Osteocyte (in vitro differentiated cells): ENCODE measurements at regions not wholly inside any gene's neighbourhood (a gene's known extent, or its start where the extent isn't known, plus 50 kb on each side); places are given as distances from the start of the nearest gene placed in this dataset.

ENCODE experiments used
- DNase-seq: peaks from one replicate; pipeline ENCODE4 v3.0.0; 2021; ENCODE audit warnings: mixed read lengths; ENCODE audit not compliant: unreplicated experiment; ENCODE audit errors: extremely low spot score
- H3K27ac Mint-ChIP-seq: one replicate; pipeline ENCODE4 v1.8.0; 2021; ENCODE audit warnings: mild to moderate bottlenecking, mixed read lengths; ENCODE audit not compliant: unreplicated experiment
- H3K27me3 Mint-ChIP-seq: one replicate; pipeline ENCODE4 v1.8.0; 2021; ENCODE audit warnings: mixed read lengths; ENCODE audit not compliant: unreplicated experiment
- H3K36me3 Mint-ChIP-seq: one replicate; pipeline ENCODE4 v1.8.0; 2021; ENCODE audit warnings: mixed read lengths; ENCODE audit not compliant: unreplicated experiment
- H3K4me1 Mint-ChIP-seq: one replicate; pipeline ENCODE4 v1.8.0; 2021; ENCODE audit warnings: mixed read lengths; ENCODE audit not compliant: unreplicated experiment
- H3K4me3 Mint-ChIP-seq: one replicate; pipeline ENCODE4 v1.8.0; 2021; ENCODE audit warnings: mild to moderate bottlenecking, moderate library complexity, mixed read lengths; ENCODE audit not compliant: unreplicated experiment
- H3K9me3 Mint-ChIP-seq: one replicate; pipeline ENCODE4 v1.8.0; 2021; ENCODE audit warnings: mixed read lengths; ENCODE audit not compliant: unreplicated experiment
- TF ChIP-seq, protein P1 (sequence below): fragments of 200-600 bp; sonication (generic); IDR thresholded peaks from 2 replicates; pipeline ENCODE4 v1.5.0; 2021; ENCODE audit warnings: antibody characterized with exemption, mild to moderate bottlenecking, moderate library complexity

DNA sequence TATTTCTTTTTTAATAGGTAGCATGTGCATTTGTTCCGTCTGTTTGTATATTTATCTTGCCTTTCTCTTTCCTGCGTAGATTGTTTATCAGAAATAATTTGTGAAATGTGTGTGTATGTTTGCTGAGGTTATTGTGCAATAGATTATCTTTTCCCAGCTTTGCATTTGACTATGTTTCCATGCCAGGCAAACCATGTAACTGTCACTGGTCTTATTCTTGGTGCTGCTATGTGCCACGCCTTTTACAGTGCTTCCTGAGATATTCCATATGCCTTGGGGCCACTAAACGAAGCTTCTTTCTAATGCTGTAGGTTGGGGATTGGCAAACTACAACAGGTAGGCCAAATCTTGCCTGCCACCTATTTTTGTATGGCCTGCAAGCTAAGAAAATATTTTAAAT lies 598.8 kb downstream of the PLPP3 start:
- Mint-ChIP-seq H3K9me3 (peaks cover 11% of the 10 kb centered on the region), H3K4me3 (no peak overlapping the region), H3K27me3 (no peaks in the 10 kb centered on the region), H3K4me1 (peaks cover 17% of the 10 kb centered on the region), H3K27ac (no peak overlapping the region), H3K36me3 (peaks cover 8% of the 10 kb centered on the region)
- no peak for DNase-seq
- TF ChIP-seq, protein P1, sequence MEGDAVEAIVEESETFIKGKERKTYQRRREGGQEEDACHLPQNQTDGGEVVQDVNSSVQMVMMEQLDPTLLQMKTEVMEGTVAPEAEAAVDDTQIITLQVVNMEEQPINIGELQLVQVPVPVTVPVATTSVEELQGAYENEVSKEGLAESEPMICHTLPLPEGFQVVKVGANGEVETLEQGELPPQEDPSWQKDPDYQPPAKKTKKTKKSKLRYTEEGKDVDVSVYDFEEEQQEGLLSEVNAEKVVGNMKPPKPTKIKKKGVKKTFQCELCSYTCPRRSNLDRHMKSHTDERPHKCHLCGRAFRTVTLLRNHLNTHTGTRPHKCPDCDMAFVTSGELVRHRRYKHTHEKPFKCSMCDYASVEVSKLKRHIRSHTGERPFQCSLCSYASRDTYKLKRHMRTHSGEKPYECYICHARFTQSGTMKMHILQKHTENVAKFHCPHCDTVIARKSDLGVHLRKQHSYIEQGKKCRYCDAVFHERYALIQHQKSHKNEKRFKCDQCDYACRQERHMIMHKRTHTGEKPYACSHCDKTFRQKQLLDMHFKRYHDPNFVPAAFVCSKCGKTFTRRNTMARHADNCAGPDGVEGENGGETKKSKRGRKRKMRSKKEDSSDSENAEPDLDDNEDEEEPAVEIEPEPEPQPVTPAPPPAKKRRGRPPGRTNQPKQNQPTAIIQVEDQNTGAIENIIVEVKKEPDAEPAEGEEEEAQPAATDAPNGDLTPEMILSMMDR, result no peak

- Mint-ChIP-seq H3K4me1 (peaks cover 49% of the 10 kb centered on the region), H3K9me3 (peaks cover 11% of the 10 kb centered on the region), H3K27me3 (no peaks in the 10 kb centered on the region), H3K27ac (peak overlapping the region; percentile 83), H3K4me3 (no peak overlapping the region), H3K36me3 (peaks cover 7% of the 10 kb centered on the region)
- no peak for DNase-seq
- TF ChIP-seq, protein P1, result no peak
Observed at GRCh38 chr1:55974714-55975441, 604.5 kb downstream of the PLPP3 start.

DNA sequence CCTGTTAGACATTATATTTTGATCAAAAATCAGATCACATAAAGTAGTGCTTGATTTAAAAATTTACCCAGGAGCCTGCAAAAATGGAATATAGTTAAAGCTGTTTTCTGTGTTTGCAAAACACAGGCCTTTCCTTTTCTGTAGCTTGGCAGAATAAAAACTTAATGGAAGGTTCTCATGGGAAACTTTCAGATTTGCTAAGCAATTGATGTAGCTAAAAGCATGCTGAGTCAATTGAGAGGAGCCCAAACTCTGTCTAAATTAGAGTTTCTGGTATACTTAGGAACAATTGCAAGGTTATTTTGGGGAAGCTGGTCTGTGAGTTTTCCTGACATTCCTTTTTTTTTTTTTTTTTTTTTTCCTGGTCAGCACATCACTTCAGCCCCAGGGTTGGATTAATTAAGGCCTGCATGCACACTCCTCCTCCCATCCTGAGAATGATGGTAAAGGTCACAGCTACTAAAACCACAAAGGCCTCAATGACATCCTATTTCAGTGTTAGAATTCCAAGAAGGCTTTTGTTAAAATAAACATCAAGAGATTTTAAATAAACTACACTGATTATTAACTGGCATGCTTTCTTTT lies 608.7 kb downstream of the PLPP3 start:
- peaks cover 67% of the 10 kb centered on the region for H3K4me1 Mint-ChIP-seq

DNA sequence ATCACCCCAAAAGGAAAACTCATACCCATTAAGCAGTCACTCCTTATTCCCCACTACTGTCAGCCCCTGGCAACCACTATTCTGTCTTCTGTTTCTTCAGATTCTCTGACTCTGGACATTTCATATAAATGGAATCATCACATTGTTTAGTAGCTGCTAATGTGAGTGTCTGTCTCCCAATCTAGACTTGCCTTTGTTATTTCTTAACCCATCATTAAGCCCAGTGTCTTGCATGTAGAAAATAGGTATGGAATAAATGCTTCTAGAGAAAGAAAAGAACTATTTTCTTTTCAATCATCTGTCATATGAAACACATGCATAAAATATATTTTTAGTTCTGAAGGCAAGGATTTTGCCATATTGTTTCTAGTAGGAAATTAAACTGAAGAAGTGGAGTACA lies 610.0 kb downstream of the PLPP3 start:
- TF ChIP-seq, protein P1, result no peak
- DNase-seq, result no peak
- Mint-ChIP-seq H3K27me3 (no peaks in the 10 kb centered on the region), H3K4me3 (no peak overlapping the region), H3K4me1 (peaks cover 57% of the 10 kb centered on the region), H3K27ac (no peak overlapping the region), H3K36me3 (no peaks in the 10 kb centered on the region), H3K9me3 (peaks cover 7% of the 10 kb centered on the region)

More for the DNA sequence above, 608.7 kb downstream of the PLPP3 start:
- no peak overlapping the region for H3K4me3 Mint-ChIP-seq
- no peaks in the 10 kb centered on the region for H3K9me3 Mint-ChIP-seq
- H3K27ac Mint-ChIP-seq, result peak overlapping the region; percentile 23
- no peaks in the 10 kb centered on the region for H3K36me3 Mint-ChIP-seq
- no peaks in the 10 kb centered on the region for H3K27me3 Mint-ChIP-seq
- no peak for DNase-seq
- TF ChIP-seq, protein P1, result no peak

DNA sequence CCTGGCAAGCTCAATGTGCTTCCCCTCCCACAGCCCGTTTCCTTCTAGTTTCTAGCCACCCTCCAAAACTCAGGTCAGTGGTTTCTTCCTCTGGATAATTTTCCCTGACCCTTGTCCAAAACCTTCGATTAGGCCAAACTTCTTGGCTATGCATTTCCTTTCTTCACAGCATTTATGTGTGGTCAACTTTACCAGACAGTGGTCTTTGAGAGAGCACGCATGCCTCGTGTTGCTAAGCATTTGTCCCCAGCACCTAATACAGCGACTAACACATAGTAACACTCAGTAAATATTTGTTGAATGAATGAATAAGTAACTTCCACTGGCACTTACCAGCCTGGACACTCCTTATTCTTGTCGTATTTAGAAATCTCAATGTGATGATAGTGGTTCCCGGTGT lies 610.7 kb downstream of the PLPP3 start:
- H3K4me3 Mint-ChIP-seq, result no peak overlapping the region
- H3K9me3 Mint-ChIP-seq, result peaks cover 7% of the 10 kb centered on the region
- no peak for DNase-seq
- no peaks in the 10 kb centered on the region for H3K27me3 Mint-ChIP-seq
- H3K4me1 Mint-ChIP-seq, result peaks cover 51% of the 10 kb centered on the region
- TF ChIP-seq, protein P1, result no peak
- no peaks in the 10 kb centered on the region for H3K36me3 Mint-ChIP-seq
- no peak overlapping the region for H3K27ac Mint-ChIP-seq
